ENCODE measurements at regions not wholly inside any gene's neighbourhood (a gene's known extent, or its start where the extent isn't known, plus 50 kb on each side); places are given as distances from the start of the nearest gene placed in this dataset.
"Not testable (repeated sequence)": the region's sequence is repeated elsewhere in the genome, so short reads cannot be mapped to it uniquely, and the experiment has no call there.

GRCh38 chr7:118949031-118949430 is 724.5 kb downstream of the ANKRD7 start:
- H3K27ac ChIP-seq, result no peak overlapping the region
- TF ChIP-seq ZFX (IDR thresholded peaks at IDR 0.05; ENCODE audit: borderline replicate concordance) (no peak), CTCF (IDR thresholded peaks at IDR 0.05) (no peak)

DNA sequence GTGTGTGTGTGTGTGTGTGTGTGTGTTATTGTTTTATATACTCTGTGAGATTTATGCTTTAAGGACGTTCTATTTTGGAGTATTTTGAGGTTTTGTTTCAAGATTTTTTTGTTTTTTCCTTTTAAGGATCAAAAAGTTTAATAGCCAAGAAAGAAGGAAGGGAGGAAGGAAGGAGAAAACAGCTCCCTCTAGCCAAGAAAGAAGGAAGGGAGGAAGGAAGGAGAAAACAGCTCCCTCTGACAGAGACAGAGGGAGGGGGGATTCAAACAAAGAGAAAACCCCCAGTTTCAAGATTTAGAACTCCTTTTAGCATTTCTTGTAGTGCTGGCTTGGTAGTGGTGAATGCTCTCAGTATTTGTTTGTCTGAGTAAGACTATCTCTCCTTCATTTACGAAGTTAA is 731.8 kb downstream of the ANKRD7 start:
- peak; percentile 24 for TF ChIP-seq CTCF (IDR thresholded peaks at IDR 0.05)
- not testable (repeated sequence) for H3K27ac ChIP-seq

DNA sequence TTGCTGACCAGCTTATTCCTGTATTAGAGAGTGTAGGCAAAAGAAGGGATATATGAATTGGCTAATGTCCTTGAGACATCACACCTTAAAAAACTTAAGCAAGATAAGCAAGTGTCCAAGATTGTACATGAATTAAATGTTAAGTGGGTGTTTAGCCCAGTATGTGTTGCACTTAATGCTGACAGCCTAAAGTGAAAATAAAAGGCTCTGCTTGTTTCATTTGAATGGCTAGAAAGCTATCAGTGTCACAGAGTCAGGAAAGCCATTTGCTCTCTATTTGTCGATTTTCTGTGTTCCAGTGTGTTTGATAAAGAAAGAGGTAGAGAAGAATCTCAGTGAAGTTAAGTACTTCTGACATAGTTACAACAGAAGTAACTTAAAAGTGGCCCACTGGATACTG is 744.9 kb downstream of the ANKRD7 start:
- no peak overlapping the region for H3K27ac ChIP-seq
- TF ChIP-seq CTCF (IDR thresholded peaks at IDR 0.05) (no peak), ZFX (IDR thresholded peaks at IDR 0.05; ENCODE audit: borderline replicate concordance) (no peak)

DNA sequence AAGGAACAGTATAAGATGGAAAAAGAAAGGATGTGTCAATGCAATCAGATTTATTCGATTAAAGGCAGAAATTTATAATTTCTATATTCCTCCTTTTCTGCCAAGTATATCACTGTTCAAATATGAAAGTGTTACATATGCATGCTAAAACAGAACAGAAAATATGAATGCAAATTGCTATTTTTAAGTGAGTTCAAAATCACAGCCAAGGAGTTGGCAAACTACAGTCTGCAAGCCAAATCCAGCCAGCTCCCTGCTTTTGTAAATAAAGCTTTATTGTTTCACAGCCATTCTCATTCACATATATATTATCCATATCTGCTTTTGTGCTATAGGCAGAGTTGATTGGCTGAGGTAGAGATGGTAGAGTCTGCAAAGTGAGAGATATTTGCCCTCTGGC is 747.2 kb downstream of the ANKRD7 start:
- TF ChIP-seq CTCF (IDR thresholded peaks at IDR 0.05), result no peak
- no peak for TF ChIP-seq ZFX (IDR thresholded peaks at IDR 0.05; ENCODE audit: borderline replicate concordance)
- no peak overlapping the region for H3K27ac ChIP-seq

DNA sequence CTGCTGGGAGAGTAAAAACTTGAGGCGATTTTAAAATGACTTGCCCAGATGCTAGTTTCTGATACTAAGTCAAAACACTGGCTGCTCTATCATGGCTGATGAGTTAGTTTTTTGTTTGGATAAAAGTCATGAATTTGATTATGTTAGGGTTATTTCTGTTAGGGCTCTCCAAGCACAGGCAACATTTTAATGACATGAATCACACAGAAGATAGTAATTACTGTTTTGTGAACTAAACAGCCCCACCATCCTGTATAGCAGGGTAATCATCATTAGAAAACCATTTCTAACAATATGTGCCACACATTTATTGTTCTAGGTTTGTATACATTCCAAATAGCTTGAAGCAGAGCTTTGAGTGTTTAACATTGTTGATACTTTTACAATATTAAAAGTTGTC is 750.3 kb downstream of the ANKRD7 start:
- TF ChIP-seq ZFX (IDR thresholded peaks at IDR 0.05; ENCODE audit: borderline replicate concordance) (no peak), CTCF (IDR thresholded peaks at IDR 0.05) (no peak)
- H3K27ac ChIP-seq, result no peak overlapping the region

GRCh38 chr7:118995350-118995749 is 770.8 kb downstream of the ANKRD7 start:
- TF ChIP-seq ZFX (IDR thresholded peaks at IDR 0.05; ENCODE audit: borderline replicate concordance), result no peak
- no peak for TF ChIP-seq CTCF (IDR thresholded peaks at IDR 0.05)

GRCh38 chr7:119007236-119007635 is 782.7 kb downstream of the ANKRD7 start:
- TF ChIP-seq CTCF (IDR thresholded peaks at IDR 0.05) (no peak), ZFX (IDR thresholded peaks at IDR 0.05; ENCODE audit: borderline replicate concordance) (no peak)
- no peak overlapping the region for H3K27ac ChIP-seq

More at GRCh38 chr7:118995350-118995749, 770.8 kb downstream of the ANKRD7 start:
- no peak overlapping the region for H3K27ac ChIP-seq

Measured in 22Rv1 (cell line).